SJCRH30 (cell line): ENCODE measurements at regions not wholly inside any gene's neighbourhood (a gene's known extent, or its start where the extent isn't known, plus 50 kb on each side); places are given as distances from the start of the nearest gene placed in this dataset.

ENCODE experiments used
- DNase-seq, 2 experiments: peaks; one replicate each; pipeline ENCODE4 v3.0.0-alpha.2; 2015 to 2020
- H3K27ac ChIP-seq: fragments of 250-450 bp; sonication (Bioruptor Pico); 2 replicates; pipeline ENCODE4 v1.5.1; 2020; ENCODE audit warnings: mild to moderate bottlenecking, moderate library complexity
- H3K27me3 ChIP-seq: fragments of 250-450 bp; sonication (Bioruptor Pico); 2 replicates; pipeline ENCODE4 v1.5.1; 2020; ENCODE audit warnings: mild to moderate bottlenecking, moderate library complexity
- H3K36me3 ChIP-seq: fragments of 250-450 bp; sonication (Bioruptor Pico); 2 replicates; pipeline ENCODE4 v1.5.1; 2020; ENCODE audit warnings: mild to moderate bottlenecking, moderate library complexity
- H3K4me1 ChIP-seq: fragments of 250-450 bp; sonication (Bioruptor Pico); 2 replicates; pipeline ENCODE4 v1.5.1; 2020; ENCODE audit warnings: mild to moderate bottlenecking, moderate library complexity
- H3K4me3 ChIP-seq: fragments of 250-450 bp; sonication (Bioruptor Pico); 2 replicates; pipeline ENCODE4 v1.5.1; 2020; ENCODE audit warnings: mild to moderate bottlenecking, moderate library complexity
- H3K9me3 ChIP-seq: fragments of 250-450 bp; sonication (Bioruptor Pico); replicated peaks from 2 replicates; pipeline ENCODE4 v1.5.1; 2020; ENCODE audit warnings: mild to moderate bottlenecking, moderate library complexity

DNA sequence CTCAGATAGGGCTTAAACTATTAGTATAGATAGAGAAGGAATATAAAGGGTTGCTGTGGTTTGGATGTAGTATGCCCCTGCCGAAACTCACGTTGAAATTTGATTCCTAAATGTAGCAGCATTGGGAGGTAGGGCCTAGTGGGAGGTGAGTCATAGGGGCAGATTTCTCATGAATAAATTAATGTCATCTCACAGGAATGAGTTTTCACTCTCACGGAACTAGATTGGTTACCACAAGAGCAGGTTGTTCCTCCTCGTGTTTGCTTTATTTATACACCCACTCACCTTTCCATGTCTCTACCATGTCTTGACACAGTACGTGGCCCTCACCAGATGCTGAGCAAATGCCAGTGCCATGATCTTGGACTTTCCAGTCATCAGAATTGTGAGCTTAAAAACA lies 218.2 kb downstream of the RBM43 start:
- Histone ChIP-seq H3K27me3 (no peaks in the 10 kb centered on the region), H3K4me1 (peaks cover 3% of the 10 kb centered on the region; the same call in 1 of the 2 replicates), H3K4me3 (no peak overlapping the region), H3K36me3 (no peaks in the 10 kb centered on the region), H3K27ac (no peak overlapping the region), H3K9me3 (no peaks in the 10 kb centered on the region)
- DNase-seq = peak; percentile 4 to 43

GRCh38 chr2:151042964-151043363 lies 218.7 kb downstream of the RBM43 start:
- H3K27ac ChIP-seq = no peak overlapping the region
- H3K4me3 ChIP-seq = no peak overlapping the region
- no peak for DNase-seq
- no peaks in the 10 kb centered on the region for H3K36me3 ChIP-seq
- H3K9me3 ChIP-seq = no peaks in the 10 kb centered on the region
- H3K27me3 ChIP-seq = no peaks in the 10 kb centered on the region
- H3K4me1 ChIP-seq = peaks cover 3% of the 10 kb centered on the region; the same call in 1 of the 2 replicates

DNA sequence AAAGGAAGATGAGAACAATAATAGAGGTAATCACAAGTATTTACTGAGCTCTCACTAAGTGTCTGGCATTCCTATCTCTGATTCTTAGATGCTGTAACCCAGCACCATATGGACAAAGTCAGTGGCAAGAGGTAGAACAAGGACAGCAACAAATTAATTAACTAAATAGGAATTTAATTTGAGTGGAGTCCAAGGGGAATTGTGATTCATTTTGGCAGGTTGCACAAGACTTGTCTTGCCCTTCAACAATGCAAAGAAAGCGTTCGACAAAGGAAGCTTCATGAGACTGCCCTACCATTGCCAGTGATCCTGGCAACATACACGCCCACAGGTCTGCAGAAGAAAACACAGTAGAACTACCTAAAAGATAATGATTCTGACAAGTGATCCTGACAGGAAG lies 221.6 kb downstream of the RBM43 start:
- Histone ChIP-seq H3K27me3 (no peaks in the 10 kb centered on the region), H3K4me3 (no peak overlapping the region), H3K27ac (no peak overlapping the region), H3K4me1 (peaks cover 3% of the 10 kb centered on the region; the same call in 1 of the 2 replicates), H3K36me3 (no peaks in the 10 kb centered on the region), H3K9me3 (no peaks in the 10 kb centered on the region)
- no peak for DNase-seq

GRCh38 chr2:151038516-151038915 lies 223.1 kb downstream of the RBM43 start:
- no peaks in the 10 kb centered on the region for H3K36me3 ChIP-seq
- no peak overlapping the region for H3K4me3 ChIP-seq
- H3K27ac ChIP-seq = no peak overlapping the region
- H3K9me3 ChIP-seq = no peaks in the 10 kb centered on the region
- peaks cover 3% of the 10 kb centered on the region; the same call in 1 of the 2 replicates for H3K4me1 ChIP-seq
- DNase-seq = no peak
- no peaks in the 10 kb centered on the region for H3K27me3 ChIP-seq

GRCh38 chr2:151037434-151037833 lies 224.2 kb downstream of the RBM43 start:
- DNase-seq = no peak
- Histone ChIP-seq H3K9me3 (no peaks in the 10 kb centered on the region), H3K27me3 (no peaks in the 10 kb centered on the region), H3K4me3 (no peak overlapping the region), H3K27ac (no peak overlapping the region), H3K4me1 (no peaks in the 10 kb centered on the region), H3K36me3 (no peaks in the 10 kb centered on the region)

DNA sequence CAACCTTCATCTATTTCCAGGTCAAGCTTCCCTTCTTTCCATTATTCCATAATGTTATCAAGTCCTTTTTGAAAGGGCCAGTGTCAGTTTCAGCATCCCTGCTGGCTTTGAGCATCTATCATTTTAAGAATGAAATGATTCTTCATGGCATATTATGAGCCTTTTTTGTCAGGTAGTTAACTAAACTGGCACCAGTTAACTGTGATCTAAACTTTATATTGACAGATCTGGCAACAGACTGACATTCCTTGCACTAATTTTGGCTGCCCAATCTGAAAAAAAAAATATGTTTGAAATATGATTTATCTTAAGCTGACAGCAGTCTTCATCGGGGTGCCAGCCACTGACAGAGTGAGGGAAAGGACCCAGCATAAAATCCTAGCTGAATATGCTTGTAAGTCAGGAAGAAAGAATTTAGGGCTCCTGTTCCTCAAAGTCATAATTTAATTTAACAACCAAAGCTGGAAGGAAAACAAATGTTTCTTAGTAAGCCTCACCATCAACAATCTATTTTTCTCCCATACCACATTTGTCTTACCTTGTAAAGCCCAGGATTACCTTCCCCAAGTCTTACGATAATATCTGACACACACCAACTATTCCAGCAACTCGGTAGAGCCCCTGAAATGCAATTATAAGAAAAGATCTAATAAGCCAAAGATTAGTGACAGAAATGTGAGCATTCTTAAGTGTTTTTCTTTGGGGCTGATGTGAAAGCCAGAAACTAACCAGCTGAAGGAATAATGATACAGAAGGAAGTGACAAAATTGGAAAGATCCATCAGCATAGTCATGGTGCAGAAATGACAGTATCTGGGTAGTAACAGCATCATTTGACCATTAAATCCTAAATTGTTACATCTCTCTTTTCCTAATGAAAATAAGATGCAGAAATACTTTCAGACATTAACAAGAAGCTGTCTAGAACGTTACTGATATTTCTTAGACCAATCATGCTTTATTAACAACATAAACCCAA lies 228.1 kb downstream of the RBM43 start:
- no peaks in the 10 kb centered on the region for H3K27me3 ChIP-seq
- no peaks in the 10 kb centered on the region for H3K9me3 ChIP-seq
- no peaks in the 10 kb centered on the region for H3K4me1 ChIP-seq
- no peak for DNase-seq
- no peak overlapping the region for H3K4me3 ChIP-seq
- no peaks in the 10 kb centered on the region for H3K36me3 ChIP-seq
- no peak overlapping the region for H3K27ac ChIP-seq

- Histone ChIP-seq H3K27me3 (no peaks in the 10 kb centered on the region), H3K9me3 (no peaks in the 10 kb centered on the region), H3K36me3 (no peaks in the 10 kb centered on the region), H3K27ac (no peak overlapping the region), H3K4me1 (no peaks in the 10 kb centered on the region), H3K4me3 (no peak overlapping the region)
- DNase-seq = peak in 1 of 2 experiments; percentile 12
Observed at GRCh38 chr2:151032741-151033191, 228.9 kb downstream of the RBM43 start.

DNA sequence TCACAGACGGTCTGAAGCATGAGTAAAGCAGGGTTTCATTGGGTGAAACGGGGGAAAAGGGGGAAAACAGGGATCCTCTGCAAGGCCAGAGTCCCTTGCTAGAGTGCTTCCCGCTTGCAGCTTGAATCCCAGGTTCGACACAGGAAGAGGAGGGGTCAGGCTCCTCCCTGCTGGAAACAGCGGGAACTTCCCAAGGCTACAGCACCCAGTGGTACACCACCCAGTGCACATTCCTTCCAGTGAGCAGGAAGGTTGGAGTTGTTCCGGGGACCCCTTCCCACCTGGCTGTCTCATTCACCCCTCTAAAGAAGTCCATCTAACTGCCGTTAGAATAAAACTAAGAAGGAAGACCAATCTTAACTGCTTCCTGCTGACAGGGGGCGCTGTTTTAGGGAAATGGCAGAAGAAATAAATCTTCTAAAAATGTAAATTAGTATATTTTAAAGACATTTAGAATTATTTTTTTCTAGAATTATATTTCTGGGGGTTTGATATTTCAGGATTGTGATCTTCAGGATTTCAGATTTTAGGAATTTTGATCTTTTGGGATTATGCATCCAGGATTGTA lies 230.9 kb downstream of the RBM43 start:
- H3K4me3 ChIP-seq = no peak overlapping the region

DNA sequence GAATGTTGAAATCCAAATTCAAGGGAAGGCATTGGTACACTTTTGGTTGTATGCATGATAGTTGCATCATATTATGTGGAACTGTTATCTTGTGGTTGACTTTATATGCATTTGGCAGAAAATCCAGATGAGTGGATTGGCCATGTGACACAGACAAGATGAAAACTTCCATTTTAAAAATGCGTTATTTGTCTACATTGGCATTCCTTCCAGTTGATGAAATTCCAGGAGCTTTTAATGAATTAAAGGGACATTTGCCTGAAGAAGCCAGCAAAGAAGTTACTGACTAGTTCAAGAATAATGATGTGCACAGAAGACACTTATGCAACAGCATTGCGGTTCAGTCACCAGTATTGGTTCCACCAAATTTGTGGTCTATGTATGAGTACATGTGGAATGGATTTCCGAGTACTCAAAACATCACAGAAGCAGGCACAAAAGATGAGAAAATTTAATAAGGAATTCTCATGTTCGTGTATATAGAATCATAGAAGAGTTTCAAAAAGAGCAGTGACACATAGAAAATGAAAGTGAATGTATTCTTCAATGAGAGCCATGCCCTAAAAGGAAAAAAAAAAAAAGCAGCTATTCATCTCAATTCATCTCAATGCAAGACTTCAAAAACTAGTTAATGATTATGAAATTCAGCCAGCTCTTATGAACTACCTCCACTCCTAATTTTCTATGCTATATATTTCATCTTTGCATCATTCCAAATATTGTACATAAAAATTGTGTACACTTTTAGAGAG lies 232.1 kb downstream of the RBM43 start:
- no peaks in the 10 kb centered on the region for H3K9me3 ChIP-seq
- H3K4me3 ChIP-seq = no peak overlapping the region

More for the DNA sequence above, 230.9 kb downstream of the RBM43 start:
- Histone ChIP-seq H3K27me3 (no peaks in the 10 kb centered on the region), H3K4me1 (no peaks in the 10 kb centered on the region), H3K9me3 (no peaks in the 10 kb centered on the region), H3K36me3 (no peaks in the 10 kb centered on the region), H3K27ac (no peak overlapping the region)
- DNase-seq = peak in 1 of 2 experiments; percentile 1

GRCh38 chr2:151028691-151029176 lies 232.9 kb downstream of the RBM43 start:
- H3K4me3 ChIP-seq = no peak overlapping the region
- no peaks in the 10 kb centered on the region for H3K9me3 ChIP-seq
- DNase-seq = no peak
- no peaks in the 10 kb centered on the region for H3K4me1 ChIP-seq
- H3K27ac ChIP-seq = no peak overlapping the region
- H3K27me3 ChIP-seq = no peaks in the 10 kb centered on the region
- no peaks in the 10 kb centered on the region for H3K36me3 ChIP-seq

More for the DNA sequence above, 232.1 kb downstream of the RBM43 start:
- Histone ChIP-seq H3K36me3 (no peaks in the 10 kb centered on the region), H3K27me3 (no peaks in the 10 kb centered on the region), H3K4me1 (no peaks in the 10 kb centered on the region), H3K27ac (no peak overlapping the region)
- no peak for DNase-seq

DNA sequence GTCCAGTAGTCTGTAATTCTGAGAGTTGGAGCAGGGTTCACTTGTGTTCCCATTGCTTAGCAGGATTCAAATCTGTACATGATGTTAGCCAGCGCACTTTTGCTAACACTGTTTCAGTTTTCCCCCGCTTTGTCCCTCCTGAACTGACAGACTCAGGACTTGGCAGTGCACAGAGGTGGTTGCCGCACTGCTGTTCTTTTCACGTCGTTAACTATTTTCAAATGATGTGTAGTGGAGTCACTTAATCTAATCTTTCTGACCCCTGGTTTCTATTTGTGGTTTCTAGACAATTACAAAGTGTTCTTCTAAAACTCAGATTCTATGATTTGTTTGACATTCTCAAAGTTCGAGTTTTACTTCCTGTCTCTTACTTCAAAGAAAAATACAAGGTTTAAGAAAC lies 234.5 kb downstream of the RBM43 start:
- Histone ChIP-seq H3K27me3 (no peaks in the 10 kb centered on the region), H3K4me1 (no peaks in the 10 kb centered on the region), H3K4me3 (no peak overlapping the region), H3K27ac (no peak overlapping the region), H3K9me3 (no peaks in the 10 kb centered on the region), H3K36me3 (no peaks in the 10 kb centered on the region)
- no peak for DNase-seq

DNA sequence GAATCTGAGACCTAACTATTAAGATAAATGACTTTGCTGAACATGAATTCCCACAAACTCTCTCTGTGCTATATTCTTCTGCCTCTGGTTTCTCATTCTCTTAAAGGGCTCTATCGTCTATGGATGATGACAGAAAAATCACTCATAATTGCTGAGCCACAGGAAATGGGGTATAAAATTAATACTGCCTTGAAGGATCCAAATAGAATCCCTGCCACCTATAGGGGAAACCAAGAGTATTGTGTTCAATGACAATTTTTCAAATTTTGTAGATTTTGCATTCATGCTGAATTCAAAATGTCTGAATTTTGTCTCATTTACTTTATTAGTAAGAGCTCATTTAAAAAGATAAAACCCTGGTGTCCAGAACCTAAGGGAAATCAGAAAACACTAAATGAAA lies 235.8 kb downstream of the RBM43 start:
- H3K36me3 ChIP-seq = no peaks in the 10 kb centered on the region
- H3K27ac ChIP-seq = no peak overlapping the region
- no peak overlapping the region for H3K4me3 ChIP-seq
- H3K9me3 ChIP-seq = no peaks in the 10 kb centered on the region
- no peaks in the 10 kb centered on the region for H3K27me3 ChIP-seq
- DNase-seq = no peak
- no peaks in the 10 kb centered on the region for H3K4me1 ChIP-seq

- H3K4me1 ChIP-seq = no peaks in the 10 kb centered on the region
- H3K4me3 ChIP-seq = no peak overlapping the region
- H3K36me3 ChIP-seq = no peaks in the 10 kb centered on the region
- H3K27me3 ChIP-seq = no peaks in the 10 kb centered on the region
- no peak for DNase-seq
- H3K9me3 ChIP-seq = no peaks in the 10 kb centered on the region
- no peak overlapping the region for H3K27ac ChIP-seq
Observed at GRCh38 chr2:151024696-151025251, 236.9 kb downstream of the RBM43 start.

GRCh38 chr2:151021747-151022452 lies 239.8 kb downstream of the RBM43 start:
- no peaks in the 10 kb centered on the region for H3K9me3 ChIP-seq

More at GRCh38 chr2:151021747-151022452, 239.8 kb downstream of the RBM43 start:
- no peak overlapping the region for H3K27ac ChIP-seq
- H3K36me3 ChIP-seq = no peaks in the 10 kb centered on the region
- no peak overlapping the region for H3K4me3 ChIP-seq
- H3K4me1 ChIP-seq = no peaks in the 10 kb centered on the region
- H3K27me3 ChIP-seq = no peaks in the 10 kb centered on the region
- DNase-seq = no peak
